DOHH2 (cell line): ENCODE measurements at regions not wholly inside any gene's neighbourhood (a gene's known extent, or its start where the extent isn't known, plus 50 kb on each side); places are given as distances from the start of the nearest gene placed in this dataset.

ENCODE experiments used
- CTCF ChIP-seq: fragments of 200-600 bp; sonication (generic); IDR thresholded peaks from one replicate; pipeline ENCODE4 v1.5.1; 2014; ENCODE audit warnings: antibody characterized with exemption, mild to moderate bottlenecking, low read depth, low read length; ENCODE audit not compliant: poor library complexity, severe bottlenecking
- EZH2phosphoT487 ChIP-seq: fragments of 200-600 bp; sonication (generic); IDR thresholded peaks from 2 replicates; pipeline ENCODE4 v1.6.1; 2017; ENCODE audit warnings: borderline replicate concordance, mild to moderate bottlenecking, antibody characterized with exemption, low read length, moderate library complexity, mixed read lengths

GRCh38 chrX:114252186-114252585 is 331.7 kb upstream of the HTR2C start:
- TF ChIP-seq CTCF (no peak), EZH2phosphoT487 (no peak)
